UCSD-AML1 (cell line): ENCODE measurements at regions not wholly inside any gene's neighbourhood (a gene's known extent, or its start where the extent isn't known, plus 50 kb on each side); places are given as distances from the start of the nearest gene placed in this dataset.

Experiments used
- DNase-seq: peaks from one replicate; lab custom pipeline; 2025; ENCODE audit not compliant: unreplicated experiment; lab: John Stamatoyannopoulos, UW

- DNase-seq = no peak
Observed at GRCh38 chr4:182103614-182104319, 139.4 kb upstream of the TENM3 start.

DNA sequence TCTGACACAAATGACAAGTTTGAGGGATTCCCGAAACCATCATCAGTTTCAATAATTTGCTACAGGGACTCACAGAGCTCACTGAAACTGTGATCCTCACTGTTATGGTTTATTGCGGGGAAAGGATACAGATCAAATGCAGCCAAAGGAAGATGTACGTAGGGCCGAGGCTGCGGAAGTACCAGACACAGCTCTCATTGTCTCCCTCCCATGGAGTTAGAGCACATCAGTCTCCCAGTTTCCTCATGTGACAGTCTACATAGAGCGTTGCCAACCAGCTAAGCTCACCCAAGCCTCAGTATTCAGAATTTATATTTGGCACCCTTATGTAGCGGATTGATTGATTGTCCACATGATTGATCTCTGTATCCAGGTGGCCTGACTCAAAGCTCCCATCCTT lies 137.8 kb upstream of the TENM3 start:
- DNase-seq = no peak

DNA sequence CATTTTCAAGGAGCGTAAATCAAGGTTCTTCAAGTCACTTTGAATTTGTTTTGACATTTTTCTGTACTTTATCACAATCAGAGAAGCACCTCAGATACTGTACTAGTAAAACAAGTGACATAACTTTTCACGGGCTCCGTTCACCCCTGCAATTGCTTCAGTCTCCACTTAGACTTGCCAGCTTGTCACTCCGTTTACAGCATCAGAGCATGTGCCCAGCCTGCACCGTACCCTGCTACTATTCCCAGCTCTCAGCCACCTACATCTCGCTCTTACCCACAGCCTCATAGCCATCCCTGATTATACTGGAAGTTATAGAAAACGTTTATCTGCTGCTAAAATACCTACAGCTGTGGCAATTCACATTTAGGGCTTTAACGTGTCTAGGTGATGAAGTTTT lies 135.3 kb upstream of the TENM3 start:
- no peak for DNase-seq

DNA sequence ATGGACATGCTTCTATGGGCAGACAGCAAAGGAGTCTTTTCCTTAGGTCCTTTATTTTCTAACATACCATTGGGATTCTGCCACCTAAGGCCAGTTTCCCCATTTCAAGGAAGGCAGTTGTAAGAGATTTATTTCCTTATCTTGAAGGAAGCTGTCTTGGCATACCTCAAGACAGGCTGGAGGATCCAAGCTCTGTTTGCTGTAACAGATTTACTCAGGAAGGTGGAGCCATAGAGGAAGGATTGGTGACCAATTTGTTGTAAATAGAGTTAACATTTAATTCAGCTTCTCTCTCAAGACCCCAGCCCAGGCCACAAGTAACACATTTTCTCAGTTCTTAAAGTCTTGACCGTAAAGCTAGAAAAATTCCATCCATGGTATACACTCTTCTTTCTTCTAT lies 131.6 kb upstream of the TENM3 start:
- DNase-seq = no peak

DNA sequence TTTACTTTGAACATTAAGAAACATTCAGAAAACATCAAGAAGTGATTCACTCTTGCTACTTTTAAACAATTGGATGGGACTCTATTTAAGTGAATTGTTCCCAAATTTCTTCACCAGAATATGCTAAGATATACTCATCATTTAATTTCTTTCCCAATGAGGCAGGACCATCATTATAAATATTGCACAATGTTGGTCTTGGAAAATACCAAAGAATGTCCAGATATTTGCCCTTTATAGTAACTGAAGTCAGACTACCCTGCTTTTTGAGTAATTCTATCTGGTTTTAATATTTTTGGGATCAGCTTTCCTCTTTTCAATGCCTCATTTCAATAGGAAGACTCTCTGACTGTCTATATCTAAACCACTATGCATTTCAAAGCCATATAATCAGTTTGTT lies 129.4 kb upstream of the TENM3 start:
- no peak for DNase-seq

DNA sequence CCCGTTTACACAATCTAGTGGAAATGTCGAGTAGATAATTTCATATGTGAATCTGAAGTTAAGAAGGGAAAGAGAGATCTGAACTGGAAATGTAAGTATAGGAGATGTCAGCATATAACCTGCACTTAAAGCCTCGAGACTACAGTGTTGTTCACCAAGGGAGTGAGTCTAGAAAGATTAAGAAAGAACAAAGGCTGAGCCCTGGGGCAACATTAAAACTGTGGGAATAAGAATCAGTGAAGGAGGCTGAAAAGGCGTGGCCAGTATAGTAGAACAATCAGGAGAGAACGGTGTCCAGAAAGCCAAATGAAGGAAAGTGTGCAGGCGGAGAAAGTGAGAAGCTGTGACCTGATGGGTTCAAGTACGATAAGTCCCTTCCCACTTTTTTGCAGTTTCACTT lies 118.8 kb upstream of the TENM3 start:
- DNase-seq = no peak

- no peak for DNase-seq
Observed at GRCh38 chr4:182126096-182126495, 117.1 kb upstream of the TENM3 start.

DNA sequence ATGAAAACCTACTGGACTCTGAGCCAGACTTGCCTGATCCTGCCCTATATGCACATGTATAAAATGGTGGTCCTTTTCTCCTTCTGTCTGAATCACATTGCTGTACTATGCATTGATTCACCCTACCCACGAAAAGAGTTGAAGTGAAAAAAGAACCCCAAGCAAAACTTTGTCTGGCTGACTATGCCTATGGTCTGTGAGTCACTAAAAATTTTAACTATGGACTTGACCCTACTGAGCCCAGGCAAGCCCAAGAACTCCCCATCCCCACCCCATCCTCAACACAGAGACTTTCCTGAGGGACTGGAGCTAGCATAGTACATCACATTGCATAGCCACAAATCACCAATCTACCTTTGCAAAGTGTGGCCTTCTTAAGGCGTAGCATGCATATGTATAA lies 116.6 kb upstream of the TENM3 start:
- no peak for DNase-seq

DNA sequence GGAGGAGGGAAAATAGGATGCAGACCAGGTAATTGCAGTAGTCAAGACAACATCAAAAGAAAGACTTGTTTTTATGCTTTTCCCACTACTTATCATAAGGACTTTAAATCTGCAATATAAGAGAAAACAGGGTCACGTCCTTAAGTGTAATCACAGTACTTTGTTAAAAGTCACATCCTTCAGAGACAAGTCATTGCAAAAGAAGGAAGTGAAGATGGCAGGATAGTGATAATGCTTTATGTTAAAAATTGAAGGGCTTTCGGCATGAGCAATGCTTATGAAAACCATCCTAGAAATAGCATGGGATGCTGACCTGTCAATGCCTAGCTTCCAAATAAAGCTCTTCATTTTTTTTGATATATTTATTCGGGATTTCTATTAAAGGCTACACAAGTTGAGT lies 110.2 kb upstream of the TENM3 start:
- DNase-seq = no peak

GRCh38 chr4:182134261-182134660 lies 108.9 kb upstream of the TENM3 start:
- no peak for DNase-seq

DNA sequence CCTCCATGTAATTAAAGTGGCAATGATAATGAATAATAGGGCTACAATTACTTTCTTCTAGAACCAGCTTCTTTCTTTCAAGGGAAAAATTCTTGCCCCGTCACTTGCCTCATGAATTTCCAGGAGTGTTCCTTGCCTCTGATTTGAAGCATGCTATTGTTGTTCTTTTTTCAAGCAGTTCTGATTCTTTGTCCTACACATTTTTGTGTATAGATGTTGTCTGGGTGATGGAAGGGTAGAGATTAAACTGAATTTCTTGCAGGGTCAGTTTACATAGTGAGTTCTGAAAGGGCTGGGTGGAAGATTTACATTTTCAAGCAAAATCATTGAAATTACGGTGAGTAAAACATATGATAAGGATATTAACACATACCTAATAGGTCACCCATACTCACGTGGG lies 107.0 kb upstream of the TENM3 start:
- no peak for DNase-seq

DNA sequence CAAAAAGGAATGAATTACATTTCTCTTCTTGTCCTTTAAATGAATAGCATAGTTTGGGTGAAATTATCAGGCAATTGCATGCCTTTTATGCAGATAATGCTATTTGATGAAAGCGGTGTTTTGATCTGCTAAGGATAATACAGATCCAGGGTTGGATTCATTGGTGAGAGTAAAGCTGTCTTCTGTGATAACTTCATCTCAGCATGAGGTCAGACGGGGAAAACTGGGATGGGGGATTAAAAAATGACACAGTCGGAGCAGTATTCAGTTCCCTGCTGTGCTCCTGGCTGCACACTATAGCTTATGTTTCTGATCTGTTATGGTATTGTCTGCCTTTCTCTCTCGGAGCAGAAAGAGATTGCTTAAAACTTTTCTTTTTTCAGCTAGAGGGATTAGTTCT lies 105.9 kb upstream of the TENM3 start:
- DNase-seq = no peak

- no peak for DNase-seq
Observed at GRCh38 chr4:182139491-182139890, 103.7 kb upstream of the TENM3 start.

GRCh38 chr4:182140547-182140946 lies 102.7 kb upstream of the TENM3 start:
- DNase-seq = no peak

DNA sequence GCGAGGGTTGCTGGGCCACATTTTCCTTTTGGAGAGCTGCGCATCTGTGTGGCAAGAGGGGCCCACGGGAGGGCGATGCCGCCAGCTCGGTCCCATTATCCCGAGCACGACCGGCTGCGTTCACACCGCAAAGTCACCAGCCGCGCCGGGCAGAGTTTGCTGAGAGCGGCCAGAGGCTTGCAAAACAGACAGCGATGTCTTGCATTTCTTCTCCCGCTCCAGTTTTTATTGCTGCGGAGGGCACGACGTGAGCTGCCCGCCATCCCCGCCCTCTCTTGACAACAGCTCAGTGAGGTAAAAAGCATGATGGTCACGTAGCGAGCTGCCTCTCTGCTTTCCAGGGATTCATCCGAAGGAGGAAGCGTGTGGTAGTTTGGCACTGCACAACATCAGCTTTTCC lies 102.1 kb upstream of the TENM3 start:
- DNase-seq = no peak

DNA sequence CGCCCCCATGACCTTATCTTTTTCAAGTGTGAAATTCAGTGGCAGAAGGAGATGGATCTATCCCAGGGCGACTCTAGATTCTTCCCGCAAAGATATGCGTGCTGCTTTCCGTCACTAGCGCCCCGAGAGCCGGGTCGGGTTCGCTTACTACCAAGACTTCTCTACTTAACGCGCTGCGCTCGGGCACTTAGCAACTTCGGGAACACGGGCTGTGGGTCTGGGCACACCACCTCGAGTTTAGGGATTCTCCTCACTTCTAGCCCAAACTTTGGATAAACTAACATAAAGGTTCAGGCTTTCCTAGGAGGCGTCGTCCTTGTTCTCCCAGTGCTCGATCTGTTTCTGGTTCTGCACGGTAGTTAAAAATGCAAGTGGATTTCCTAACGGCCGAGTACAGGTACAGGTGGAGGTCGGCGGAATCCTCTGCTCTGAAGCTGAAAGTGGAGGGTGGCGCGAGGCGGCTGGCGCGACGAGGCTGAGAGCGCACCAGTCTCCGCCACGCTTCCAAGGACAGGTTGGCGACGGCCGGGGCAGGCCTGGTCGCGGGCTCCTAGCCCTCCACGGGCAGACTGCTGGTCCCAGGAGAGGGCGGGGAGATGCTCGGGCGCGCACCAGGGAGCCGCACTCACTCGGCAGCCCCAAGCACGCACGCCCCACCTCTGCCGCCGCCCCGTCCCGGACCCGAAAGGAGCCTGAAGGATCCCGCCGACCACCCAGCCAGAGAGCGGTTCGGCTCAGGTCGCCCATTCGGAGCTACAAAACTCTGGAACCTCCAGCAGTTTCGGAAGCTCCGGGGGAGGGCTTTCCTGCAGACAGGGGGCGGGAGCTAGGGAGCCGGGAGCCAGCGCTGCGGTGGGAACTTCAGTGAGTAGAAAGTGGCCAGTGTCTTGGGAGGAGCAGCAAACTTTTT lies 100.8 kb upstream of the TENM3 start:
- no peak for DNase-seq

GRCh38 chr4:182143086-182143821 lies 99.9 kb upstream of the TENM3 start:
- no peak for DNase-seq

DNA sequence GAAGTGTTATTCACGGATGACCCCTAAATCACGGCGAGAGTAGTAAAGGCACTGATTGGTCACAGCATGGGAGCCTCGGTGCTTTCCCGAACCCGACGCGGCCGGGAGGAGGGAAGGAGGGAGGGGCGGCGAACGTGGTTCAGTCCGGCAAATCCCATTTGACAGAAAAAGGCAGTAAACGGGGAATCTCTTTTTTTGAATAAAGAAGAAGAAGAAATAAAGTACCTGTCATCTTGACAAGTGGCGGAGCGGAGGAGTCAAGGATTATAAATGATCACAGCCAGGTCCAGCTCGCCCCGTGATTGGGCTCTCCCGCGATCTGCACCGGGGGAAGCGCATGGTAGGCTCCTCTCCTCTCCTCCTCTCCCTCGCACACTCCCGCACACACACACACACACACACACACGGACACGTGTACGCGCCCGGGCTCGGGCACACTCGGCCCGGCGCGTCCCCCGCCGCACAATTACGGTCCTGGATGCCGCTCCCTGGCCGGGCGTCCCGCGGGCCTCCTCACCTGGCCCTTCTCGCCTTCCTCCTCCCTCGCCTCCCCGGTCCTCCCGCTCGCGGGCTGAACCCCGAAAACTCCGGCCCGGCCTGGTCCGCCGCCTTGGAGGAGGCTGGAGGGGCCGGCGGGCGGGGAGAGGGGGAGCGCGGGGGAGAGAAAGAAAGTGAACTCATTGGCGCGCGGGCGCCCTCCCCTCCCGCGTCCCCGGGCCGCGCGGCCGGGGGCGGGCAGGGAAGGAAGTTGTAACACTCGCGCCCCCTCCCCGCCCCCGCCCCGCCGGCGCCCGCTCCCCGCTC lies 99.2 kb upstream of the TENM3 start:
- no peak for DNase-seq

GRCh38 chr4:182144626-182145333 lies 98.4 kb upstream of the TENM3 start:
- no peak for DNase-seq

GRCh38 chr4:182145334-182145905 lies 97.8 kb upstream of the TENM3 start:
- DNase-seq = no peak
